ENCODE measurements at regions not wholly inside any gene's neighbourhood (a gene's known extent, or its start where the extent isn't known, plus 50 kb on each side); places are given as distances from the start of the nearest gene placed in this dataset.

GRCh38 chr7:131111081-131111576, 216.5 kb upstream of the MKLN1 start:
- Histone ChIP-seq H3K4me1 (ENCODE audit: control insufficient read depth, insufficient read depth, low read length) (peaks cover 17% of the 10 kb centered on the region), H3K9me3 (ENCODE audit: control insufficient read depth, insufficient read depth, low read length) (no peaks in the 10 kb centered on the region), H3K36me3 (ENCODE audit: control insufficient read depth, insufficient read depth, low read length) (no peaks in the 10 kb centered on the region), H3K4me3 (ENCODE audit: low read depth, low read length) (peak overlapping the region; percentile 87), H3K27me3 (ENCODE audit: control insufficient read depth, insufficient read depth, low read length) (peaks cover 7% of the 10 kb centered on the region), H3K9ac (ENCODE audit: low read depth, low read length) (no peak overlapping the region)

- no peak overlapping the region for H3K4me3 ChIP-seq (ENCODE audit: low read depth, low read length)
Measured at GRCh38 chr7:131111792-131112191, 215.9 kb upstream of the MKLN1 start.

GRCh38 chr7:131112431-131112830, 215.2 kb upstream of the MKLN1 start:
- Histone ChIP-seq H3K9ac (ENCODE audit: low read depth, low read length) (no peak overlapping the region), H3K9me3 (ENCODE audit: control insufficient read depth, insufficient read depth, low read length) (no peaks in the 10 kb centered on the region), H3K4me1 (ENCODE audit: control insufficient read depth, insufficient read depth, low read length) (peaks cover 17% of the 10 kb centered on the region), H3K36me3 (ENCODE audit: control insufficient read depth, insufficient read depth, low read length) (no peaks in the 10 kb centered on the region), H3K27me3 (ENCODE audit: control insufficient read depth, insufficient read depth, low read length) (peaks cover 7% of the 10 kb centered on the region), H3K4me3 (ENCODE audit: low read depth, low read length) (no peak overlapping the region)

More at GRCh38 chr7:131111792-131112191, 215.9 kb upstream of the MKLN1 start:
- Histone ChIP-seq H3K27me3 (ENCODE audit: control insufficient read depth, insufficient read depth, low read length) (peaks cover 7% of the 10 kb centered on the region), H3K36me3 (ENCODE audit: control insufficient read depth, insufficient read depth, low read length) (no peaks in the 10 kb centered on the region), H3K9me3 (ENCODE audit: control insufficient read depth, insufficient read depth, low read length) (no peaks in the 10 kb centered on the region), H3K4me1 (ENCODE audit: control insufficient read depth, insufficient read depth, low read length) (peaks cover 17% of the 10 kb centered on the region), H3K9ac (ENCODE audit: low read depth, low read length) (no peak overlapping the region)

DNA sequence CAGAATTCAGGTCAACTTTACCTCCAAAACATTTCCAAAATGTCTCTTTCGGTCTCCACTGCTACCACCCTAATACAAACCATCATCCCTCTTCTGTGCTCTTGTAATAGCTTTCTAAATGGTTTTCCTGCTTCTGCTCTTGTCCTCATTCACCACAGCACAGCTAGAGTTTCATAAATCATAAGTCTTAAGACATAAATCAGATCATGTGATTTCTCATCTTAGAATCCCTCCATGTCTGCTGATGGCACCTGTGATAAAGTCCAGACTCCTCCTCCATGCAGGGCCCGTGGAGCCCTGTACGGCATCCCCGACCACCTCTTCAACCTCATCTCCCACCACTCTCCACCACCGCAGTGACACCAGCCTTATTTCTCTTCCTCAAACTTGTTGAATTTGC, 212.3 kb upstream of the MKLN1 start:
- Histone ChIP-seq H3K4me1 (ENCODE audit: control insufficient read depth, insufficient read depth, low read length) (peaks cover 13% of the 10 kb centered on the region), H3K4me3 (ENCODE audit: low read depth, low read length) (no peak overlapping the region)

DNA sequence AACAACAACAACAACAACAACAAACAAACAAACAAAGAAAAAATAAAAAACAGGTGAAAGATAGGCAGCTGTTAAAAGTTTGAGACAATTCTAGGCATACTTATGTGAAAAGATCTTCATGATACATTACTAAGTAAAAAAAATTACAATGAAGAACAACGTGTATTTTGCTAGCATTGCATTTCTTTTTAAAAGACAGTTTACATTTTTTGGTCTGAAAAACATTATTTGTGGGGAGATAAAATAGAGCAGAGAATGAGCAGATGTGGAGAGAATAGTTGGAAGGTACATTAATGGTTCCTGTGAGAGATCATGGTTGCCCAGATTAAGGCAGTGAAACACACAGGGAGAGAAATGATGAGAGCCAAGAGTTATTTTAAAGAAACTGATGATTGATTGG, 210.2 kb upstream of the MKLN1 start:
- Histone ChIP-seq H3K4me3 (ENCODE audit: low read depth, low read length) (no peak overlapping the region), H3K9ac (ENCODE audit: low read depth, low read length) (no peak overlapping the region), H3K36me3 (ENCODE audit: control insufficient read depth, insufficient read depth, low read length) (no peaks in the 10 kb centered on the region)

More for the DNA sequence above, 212.3 kb upstream of the MKLN1 start:
- Histone ChIP-seq H3K36me3 (ENCODE audit: control insufficient read depth, insufficient read depth, low read length) (no peaks in the 10 kb centered on the region), H3K27me3 (ENCODE audit: control insufficient read depth, insufficient read depth, low read length) (no peaks in the 10 kb centered on the region), H3K9me3 (ENCODE audit: control insufficient read depth, insufficient read depth, low read length) (no peaks in the 10 kb centered on the region), H3K9ac (ENCODE audit: low read depth, low read length) (no peak overlapping the region)

GRCh38 chr7:131119381-131119780, 208.3 kb upstream of the MKLN1 start:
- Histone ChIP-seq H3K27me3 (ENCODE audit: control insufficient read depth, insufficient read depth, low read length) (no peaks in the 10 kb centered on the region), H3K4me3 (ENCODE audit: low read depth, low read length) (no peak overlapping the region), H3K36me3 (ENCODE audit: control insufficient read depth, insufficient read depth, low read length) (no peaks in the 10 kb centered on the region), H3K9me3 (ENCODE audit: control insufficient read depth, insufficient read depth, low read length) (no peaks in the 10 kb centered on the region), H3K4me1 (ENCODE audit: control insufficient read depth, insufficient read depth, low read length) (no peaks in the 10 kb centered on the region), H3K9ac (ENCODE audit: low read depth, low read length) (no peak overlapping the region)

More for the DNA sequence above, 210.2 kb upstream of the MKLN1 start:
- no peaks in the 10 kb centered on the region for H3K27me3 ChIP-seq (ENCODE audit: control insufficient read depth, insufficient read depth, low read length)
- H3K4me1 ChIP-seq (ENCODE audit: control insufficient read depth, insufficient read depth, low read length) = no peaks in the 10 kb centered on the region
- no peaks in the 10 kb centered on the region for H3K9me3 ChIP-seq (ENCODE audit: control insufficient read depth, insufficient read depth, low read length)

- H3K27me3 ChIP-seq (ENCODE audit: control insufficient read depth, insufficient read depth, low read length) = no peaks in the 10 kb centered on the region
- H3K4me1 ChIP-seq (ENCODE audit: control insufficient read depth, insufficient read depth, low read length) = no peaks in the 10 kb centered on the region
Measured at GRCh38 chr7:131122394-131122793, 205.3 kb upstream of the MKLN1 start.

DNA sequence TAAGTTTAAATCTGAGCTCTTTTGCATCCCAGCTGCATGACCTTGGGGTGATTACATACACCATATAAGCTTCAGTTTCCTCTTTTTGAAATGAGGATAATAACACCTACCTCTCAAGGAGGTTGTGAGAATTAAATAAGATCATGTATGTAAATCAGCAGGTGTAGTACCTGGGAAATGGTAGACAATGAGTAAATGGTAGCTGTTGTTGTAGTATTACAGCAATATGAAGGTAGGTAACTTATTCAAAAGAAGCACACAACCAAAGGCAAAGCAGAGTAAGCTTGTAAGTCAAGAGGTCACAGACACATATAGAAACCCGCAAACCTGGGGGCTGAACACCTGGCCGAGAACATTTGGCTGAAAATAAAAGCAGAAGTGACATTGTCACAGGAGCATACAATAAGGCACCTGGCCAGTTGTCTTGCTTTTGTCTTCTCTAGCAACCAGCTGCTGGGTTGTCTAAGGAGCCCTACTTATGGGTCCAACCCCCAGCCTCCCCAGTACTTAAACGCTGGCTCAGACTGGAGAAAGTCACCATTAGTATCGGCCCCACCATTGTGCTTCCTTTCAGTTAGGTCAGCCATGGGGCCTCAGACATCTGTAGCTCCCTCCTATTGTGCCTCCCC, 203.6 kb upstream of the MKLN1 start:
- no peak overlapping the region for H3K9ac ChIP-seq (ENCODE audit: low read depth, low read length)
- H3K4me3 ChIP-seq (ENCODE audit: low read depth, low read length) = no peak overlapping the region
- H3K9me3 ChIP-seq (ENCODE audit: control insufficient read depth, insufficient read depth, low read length) = no peaks in the 10 kb centered on the region
- no peaks in the 10 kb centered on the region for H3K36me3 ChIP-seq (ENCODE audit: control insufficient read depth, insufficient read depth, low read length)
- no peaks in the 10 kb centered on the region for H3K27me3 ChIP-seq (ENCODE audit: control insufficient read depth, insufficient read depth, low read length)
- H3K4me1 ChIP-seq (ENCODE audit: control insufficient read depth, insufficient read depth, low read length) = no peaks in the 10 kb centered on the region

More at GRCh38 chr7:131122394-131122793, 205.3 kb upstream of the MKLN1 start:
- Histone ChIP-seq H3K9me3 (ENCODE audit: control insufficient read depth, insufficient read depth, low read length) (no peaks in the 10 kb centered on the region), H3K4me3 (ENCODE audit: low read depth, low read length) (no peak overlapping the region), H3K9ac (ENCODE audit: low read depth, low read length) (no peak overlapping the region), H3K36me3 (ENCODE audit: control insufficient read depth, insufficient read depth, low read length) (no peaks in the 10 kb centered on the region)

DNA sequence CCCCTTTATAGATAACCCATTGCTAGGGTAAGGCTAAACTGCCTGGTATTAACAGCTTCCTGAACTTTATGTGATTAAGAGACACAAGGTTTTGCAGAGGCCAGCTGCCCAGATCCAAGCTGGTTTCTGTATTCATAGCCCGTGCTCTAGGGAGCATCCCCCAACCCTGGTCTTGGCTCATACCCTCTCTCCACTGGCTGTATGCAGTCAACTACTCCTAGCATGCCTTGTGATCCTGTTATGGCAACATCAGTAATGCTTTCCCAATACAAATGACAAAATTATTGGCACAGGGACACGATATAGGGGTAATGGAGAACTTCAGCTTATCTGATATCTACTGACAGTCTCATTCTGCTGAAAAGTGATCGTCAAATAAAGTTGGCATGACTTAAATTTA, 202.8 kb upstream of the MKLN1 start:
- H3K9me3 ChIP-seq (ENCODE audit: control insufficient read depth, insufficient read depth, low read length) = no peaks in the 10 kb centered on the region
- no peak overlapping the region for H3K4me3 ChIP-seq (ENCODE audit: low read depth, low read length)
- H3K36me3 ChIP-seq (ENCODE audit: control insufficient read depth, insufficient read depth, low read length) = no peaks in the 10 kb centered on the region
- H3K9ac ChIP-seq (ENCODE audit: low read depth, low read length) = no peak overlapping the region
- no peaks in the 10 kb centered on the region for H3K27me3 ChIP-seq (ENCODE audit: control insufficient read depth, insufficient read depth, low read length)
- no peaks in the 10 kb centered on the region for H3K4me1 ChIP-seq (ENCODE audit: control insufficient read depth, insufficient read depth, low read length)

DNA sequence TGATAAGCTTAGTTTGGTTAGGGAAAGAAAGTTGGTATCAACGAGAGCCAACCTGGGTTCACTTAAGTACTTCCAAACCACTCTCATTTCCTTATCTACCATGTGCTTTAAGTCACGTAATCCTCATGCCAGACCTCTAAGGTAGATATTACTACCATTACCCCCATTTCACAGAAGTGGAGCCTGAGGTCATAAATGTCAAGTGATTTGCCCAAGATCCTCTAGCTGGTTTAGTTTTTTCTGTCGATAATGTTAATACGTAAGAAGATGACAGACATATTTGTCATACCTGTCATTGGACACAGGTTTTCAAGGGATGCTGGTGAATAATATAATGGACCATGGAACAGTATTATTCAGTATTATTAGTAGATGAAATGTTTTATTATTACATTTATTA, 197.4 kb upstream of the MKLN1 start:
- Histone ChIP-seq H3K27me3 (ENCODE audit: control insufficient read depth, insufficient read depth, low read length) (no peaks in the 10 kb centered on the region), H3K9ac (ENCODE audit: low read depth, low read length) (no peak overlapping the region), H3K4me3 (ENCODE audit: low read depth, low read length) (no peak overlapping the region), H3K4me1 (ENCODE audit: control insufficient read depth, insufficient read depth, low read length) (no peaks in the 10 kb centered on the region), H3K9me3 (ENCODE audit: control insufficient read depth, insufficient read depth, low read length) (no peaks in the 10 kb centered on the region), H3K36me3 (ENCODE audit: control insufficient read depth, insufficient read depth, low read length) (no peaks in the 10 kb centered on the region)

DNA sequence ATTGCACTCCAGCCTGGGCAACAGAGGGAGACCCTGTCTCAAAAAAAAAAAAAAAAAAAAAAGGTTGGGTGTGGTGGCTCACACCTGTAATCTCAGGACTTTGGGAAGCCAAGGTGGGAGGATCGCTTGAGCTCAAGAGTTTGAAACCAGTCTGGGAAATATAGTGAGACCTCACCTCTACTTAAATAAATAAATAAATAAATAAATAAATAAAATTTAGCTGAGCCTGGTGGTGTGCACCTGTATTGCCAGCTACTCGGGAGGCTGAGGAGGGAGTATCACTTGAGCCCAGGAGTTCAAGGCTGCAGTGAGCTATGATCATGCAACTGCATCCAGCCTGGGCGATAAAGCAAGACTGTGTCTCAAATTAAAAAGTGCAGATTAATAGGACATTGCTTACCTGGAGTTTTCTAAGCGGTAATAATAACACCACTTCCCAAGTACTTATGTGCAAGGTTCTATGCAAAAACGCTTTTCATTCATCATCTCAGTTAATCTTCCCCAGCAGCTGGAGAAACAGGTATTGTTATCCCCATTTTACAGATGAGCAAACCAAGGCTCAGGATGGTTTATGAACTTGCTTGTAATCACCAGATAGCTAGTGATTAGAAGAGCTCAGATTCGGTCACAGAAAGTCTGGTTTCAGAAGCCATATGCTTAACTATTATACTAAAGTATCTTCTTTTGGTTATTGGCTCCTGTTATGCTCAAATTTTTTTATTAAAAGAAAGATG, 196.5 kb upstream of the MKLN1 start:
- Histone ChIP-seq H3K4me3 (ENCODE audit: low read depth, low read length) (no peak overlapping the region), H3K36me3 (ENCODE audit: control insufficient read depth, insufficient read depth, low read length) (no peaks in the 10 kb centered on the region), H3K27me3 (ENCODE audit: control insufficient read depth, insufficient read depth, low read length) (no peaks in the 10 kb centered on the region), H3K4me1 (ENCODE audit: control insufficient read depth, insufficient read depth, low read length) (no peaks in the 10 kb centered on the region), H3K9ac (ENCODE audit: low read depth, low read length) (no peak overlapping the region), H3K9me3 (ENCODE audit: control insufficient read depth, insufficient read depth, low read length) (no peaks in the 10 kb centered on the region)

Data from iPS-15b (cell line).